ENCODE measurements at regions not wholly inside any gene's neighbourhood (a gene's known extent, or its start where the extent isn't known, plus 50 kb on each side); places are given as distances from the start of the nearest gene placed in this dataset.
"Not testable (repeated sequence)": the region's sequence is repeated elsewhere in the genome, so short reads cannot be mapped to it uniquely, and the experiment has no call there.

- no peaks in the 10 kb centered on the region for H3K27me3 ChIP-seq
- H3K4me1 ChIP-seq: no peaks in the 10 kb centered on the region
- H3K9me3 ChIP-seq: no peaks in the 10 kb centered on the region
- DNase-seq: no peak
- no peaks in the 10 kb centered on the region for H3K36me3 ChIP-seq
- H3K27ac ChIP-seq: no peak overlapping the region
- H3K4me3 ChIP-seq: no peak overlapping the region
- TF ChIP-seq POLR2A (IDR thresholded peaks at IDR 0.05) (no peak), CTCF (IDR thresholded peaks at IDR 0.05) (no peak)
Observed at GRCh38 chr14:43285575-43285974, 1221.5 kb downstream of the FSCB start.

- H3K9me3 ChIP-seq: no peaks in the 10 kb centered on the region
- no peak overlapping the region for H3K27ac ChIP-seq
- no peak for TF ChIP-seq CTCF (IDR thresholded peaks at IDR 0.05)
- TF ChIP-seq POLR2A (IDR thresholded peaks at IDR 0.05): no peak
- no peaks in the 10 kb centered on the region for H3K27me3 ChIP-seq
- DNase-seq: no peak
- no peak overlapping the region for H3K4me3 ChIP-seq
- H3K4me1 ChIP-seq: no peaks in the 10 kb centered on the region
- no peaks in the 10 kb centered on the region for H3K36me3 ChIP-seq
Observed at GRCh38 chr14:43260056-43260455, 1247.0 kb downstream of the FSCB start.

- no peaks in the 10 kb centered on the region for H3K36me3 ChIP-seq
- no peaks in the 10 kb centered on the region for H3K9me3 ChIP-seq
- H3K27me3 ChIP-seq: no peaks in the 10 kb centered on the region
- no peak for DNase-seq
- no peak for TF ChIP-seq CTCF (IDR thresholded peaks at IDR 0.05)
- TF ChIP-seq POLR2A (IDR thresholded peaks at IDR 0.05): no peak
- H3K4me3 ChIP-seq: no peak overlapping the region
- no peak overlapping the region for H3K27ac ChIP-seq
- H3K4me1 ChIP-seq: no peaks in the 10 kb centered on the region
Observed at GRCh38 chr14:43258396-43258795, 1248.7 kb downstream of the FSCB start.

GRCh38 chr14:43256996-43257395, 1250.1 kb downstream of the FSCB start:
- H3K4me1 ChIP-seq, H3K27ac ChIP-seq, H3K27me3 ChIP-seq, H3K36me3 ChIP-seq, H3K9me3 ChIP-seq, DNase-seq, H3K4me3 ChIP-seq: not testable (repeated sequence)

- no peak for DNase-seq
- TF ChIP-seq CTCF (IDR thresholded peaks at IDR 0.05) (no peak), POLR2A (IDR thresholded peaks at IDR 0.05) (no peak)
- Histone ChIP-seq H3K36me3 (no peaks in the 10 kb centered on the region), H3K27me3 (no peaks in the 10 kb centered on the region), H3K4me1 (no peaks in the 10 kb centered on the region), H3K4me3 (no peak overlapping the region), H3K9me3 (no peaks in the 10 kb centered on the region), H3K27ac (no peak overlapping the region)
Observed at GRCh38 chr14:43252866-43253265, 1254.2 kb downstream of the FSCB start.

- no peak for DNase-seq
- Histone ChIP-seq H3K4me3 (no peak overlapping the region), H3K9me3 (no peaks in the 10 kb centered on the region), H3K27ac (no peak overlapping the region), H3K36me3 (no peaks in the 10 kb centered on the region), H3K4me1 (no peaks in the 10 kb centered on the region), H3K27me3 (no peaks in the 10 kb centered on the region)
- TF ChIP-seq POLR2A (IDR thresholded peaks at IDR 0.05) (no peak), CTCF (IDR thresholded peaks at IDR 0.05) (no peak)
Observed at GRCh38 chr14:43249591-43249990, 1257.5 kb downstream of the FSCB start.
